Activated naive CD4-positive, alpha-beta T cell treated with anti-CD3 and anti-CD28 coated beads, Interleukin-2, amount 50 U/mL, for 24 hours (primary cell): ENCODE measurements at regions not wholly inside any gene's neighbourhood (a gene's known extent, or its start where the extent isn't known, plus 50 kb on each side); places are given as distances from the start of the nearest gene placed in this dataset.
"Not testable (repeated sequence)": the region's sequence is repeated elsewhere in the genome, so short reads cannot be mapped to it uniquely, and the experiment has no call there.

ENCODE experiments used
- H3K27ac Mint-ChIP-seq: one replicate; pipeline ENCODE4 v1.8.0; 2021; ENCODE audit warnings: mild to moderate bottlenecking, mixed read lengths
- H3K27me3 Mint-ChIP-seq: one replicate; pipeline ENCODE4 v1.8.0; 2021; ENCODE audit warnings: mixed read lengths
- H3K36me3 Mint-ChIP-seq: one replicate; pipeline ENCODE4 v1.8.0; 2021; ENCODE audit warnings: mixed read lengths
- H3K4me1 Mint-ChIP-seq: one replicate; pipeline ENCODE4 v1.8.0; 2021; ENCODE audit warnings: mixed read lengths
- H3K4me3 Mint-ChIP-seq: one replicate; pipeline ENCODE4 v1.8.0; 2021; ENCODE audit warnings: mild to moderate bottlenecking, mixed read lengths
- H3K9me3 Mint-ChIP-seq: one replicate; pipeline ENCODE4 v1.8.0; 2021; ENCODE audit warnings: mixed read lengths

DNA sequence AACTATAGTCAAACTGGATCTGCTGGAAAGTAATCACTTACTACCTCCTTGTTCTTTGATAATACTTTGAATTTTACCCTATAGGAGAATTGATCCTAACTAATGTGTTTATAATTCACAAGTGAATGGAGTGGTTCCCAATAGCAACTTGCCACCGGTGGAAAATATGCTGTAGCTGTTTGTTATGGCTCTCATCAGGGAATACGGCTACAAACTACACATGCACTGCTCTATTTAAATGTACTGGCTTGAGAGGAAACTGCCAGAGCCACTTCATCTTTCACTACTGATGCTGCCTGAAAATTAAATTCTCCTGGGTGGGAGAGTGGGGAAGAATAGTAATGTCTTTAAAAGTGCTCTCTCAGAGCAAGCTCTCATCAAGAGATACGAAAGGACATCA lies 448.5 kb upstream of the GRAMD2B start:
- Mint-ChIP-seq H3K4me3 (no peak overlapping the region), H3K9me3 (no peaks in the 10 kb centered on the region), H3K36me3 (no peaks in the 10 kb centered on the region), H3K4me1 (no peaks in the 10 kb centered on the region), H3K27ac (no peak overlapping the region), H3K27me3 (no peaks in the 10 kb centered on the region)

- H3K9me3 Mint-ChIP-seq = no peaks in the 10 kb centered on the region
- no peaks in the 10 kb centered on the region for H3K27me3 Mint-ChIP-seq
- H3K36me3 Mint-ChIP-seq = no peaks in the 10 kb centered on the region
- no peak overlapping the region for H3K27ac Mint-ChIP-seq
- H3K4me1 Mint-ChIP-seq = no peaks in the 10 kb centered on the region
- H3K4me3 Mint-ChIP-seq = no peak overlapping the region
These were observed 446.7 kb upstream of the GRAMD2B start for GRCh38 chr5:125976421-125977000.

GRCh38 chr5:125978015-125978414 lies 445.2 kb upstream of the GRAMD2B start:
- Mint-ChIP-seq H3K36me3 (no peaks in the 10 kb centered on the region), H3K4me3 (no peak overlapping the region), H3K4me1 (no peaks in the 10 kb centered on the region), H3K9me3 (no peaks in the 10 kb centered on the region), H3K27ac (no peak overlapping the region), H3K27me3 (no peaks in the 10 kb centered on the region)

DNA sequence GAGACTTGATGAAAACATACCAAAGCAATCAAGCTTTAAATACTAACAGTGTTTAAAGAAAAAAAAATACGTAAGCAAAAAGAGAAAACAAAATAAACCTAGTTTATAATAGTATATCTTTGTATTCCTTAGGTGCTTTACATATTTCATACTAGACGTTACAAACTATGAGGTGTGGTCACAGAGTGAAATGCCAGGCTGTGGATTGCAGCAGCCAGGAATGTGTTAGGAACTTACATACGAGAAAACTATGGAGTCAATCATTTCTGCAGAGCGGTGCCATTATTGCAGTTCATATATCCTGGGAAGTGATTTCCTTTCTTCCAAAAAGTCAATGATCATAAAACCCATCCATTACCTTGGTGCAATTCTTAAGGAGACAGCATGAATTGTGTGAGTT lies 443.6 kb upstream of the GRAMD2B start:
- H3K9me3 Mint-ChIP-seq = no peaks in the 10 kb centered on the region
- H3K4me1 Mint-ChIP-seq = no peaks in the 10 kb centered on the region
- H3K27me3 Mint-ChIP-seq = no peaks in the 10 kb centered on the region
- no peak overlapping the region for H3K27ac Mint-ChIP-seq
- H3K4me3 Mint-ChIP-seq = no peak overlapping the region
- no peaks in the 10 kb centered on the region for H3K36me3 Mint-ChIP-seq

- no peaks in the 10 kb centered on the region for H3K36me3 Mint-ChIP-seq
- no peaks in the 10 kb centered on the region for H3K9me3 Mint-ChIP-seq
These were observed 442.2 kb upstream of the GRAMD2B start for GRCh38 chr5:125981016-125981415.

DNA sequence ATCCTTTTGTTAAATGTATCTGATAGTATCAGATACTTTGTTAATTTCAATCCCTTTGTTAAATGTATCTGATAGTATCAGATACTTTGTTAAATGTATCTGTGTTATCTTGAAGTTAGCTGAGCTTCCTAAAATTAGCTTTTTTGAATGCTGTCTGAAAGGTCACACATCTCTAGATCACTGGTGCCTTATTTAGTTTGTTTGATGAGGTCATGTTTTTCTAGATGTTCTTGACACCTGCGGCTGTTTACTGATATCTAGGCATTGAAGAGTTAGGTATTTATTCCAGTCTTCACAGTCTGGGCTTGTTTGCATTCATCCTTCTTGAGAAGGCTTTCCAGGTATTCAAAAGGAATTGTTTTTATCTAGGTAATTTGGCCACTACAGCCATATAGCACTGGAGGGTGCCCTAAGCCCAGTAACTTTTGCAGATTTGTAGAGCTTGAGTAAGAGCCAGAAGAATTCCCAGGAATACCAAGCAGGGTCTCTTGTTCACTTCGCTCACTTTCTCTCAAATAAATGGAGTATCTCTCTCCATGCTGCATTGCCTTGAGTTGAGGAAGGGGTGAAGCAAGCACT lies 435.4 kb upstream of the GRAMD2B start:
- Mint-ChIP-seq H3K9me3 (no peaks in the 10 kb centered on the region), H3K36me3 (no peaks in the 10 kb centered on the region), H3K4me3 (no peak overlapping the region), H3K27me3 (no peaks in the 10 kb centered on the region), H3K27ac (no peak overlapping the region), H3K4me1 (no peaks in the 10 kb centered on the region)

More at GRCh38 chr5:125981016-125981415, 442.2 kb upstream of the GRAMD2B start:
- Mint-ChIP-seq H3K27ac (no peak overlapping the region), H3K27me3 (no peaks in the 10 kb centered on the region), H3K4me1 (no peaks in the 10 kb centered on the region), H3K4me3 (no peak overlapping the region)

DNA sequence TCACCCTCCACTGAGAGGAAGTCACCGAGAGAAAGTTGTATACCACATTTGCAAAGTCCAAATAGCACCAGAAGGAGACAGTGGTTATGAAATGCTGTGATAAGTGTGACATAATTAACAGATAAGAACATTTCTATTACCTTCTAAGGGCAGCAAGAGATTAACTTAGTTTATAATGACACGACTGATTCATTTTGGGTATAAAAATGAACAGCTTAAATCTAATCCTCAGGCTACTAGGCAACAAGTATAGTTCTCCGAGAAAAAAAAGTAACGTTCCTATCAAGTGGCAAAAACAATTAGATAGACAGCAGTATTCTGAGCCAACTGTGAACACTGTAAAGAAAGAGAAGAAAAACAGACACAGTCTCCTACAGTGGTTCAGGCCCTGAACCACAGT lies 431.2 kb upstream of the GRAMD2B start:
- Mint-ChIP-seq H3K4me3 (no peak overlapping the region), H3K9me3 (no peaks in the 10 kb centered on the region), H3K36me3 (no peaks in the 10 kb centered on the region), H3K4me1 (no peaks in the 10 kb centered on the region), H3K27me3 (no peaks in the 10 kb centered on the region), H3K27ac (no peak overlapping the region)

DNA sequence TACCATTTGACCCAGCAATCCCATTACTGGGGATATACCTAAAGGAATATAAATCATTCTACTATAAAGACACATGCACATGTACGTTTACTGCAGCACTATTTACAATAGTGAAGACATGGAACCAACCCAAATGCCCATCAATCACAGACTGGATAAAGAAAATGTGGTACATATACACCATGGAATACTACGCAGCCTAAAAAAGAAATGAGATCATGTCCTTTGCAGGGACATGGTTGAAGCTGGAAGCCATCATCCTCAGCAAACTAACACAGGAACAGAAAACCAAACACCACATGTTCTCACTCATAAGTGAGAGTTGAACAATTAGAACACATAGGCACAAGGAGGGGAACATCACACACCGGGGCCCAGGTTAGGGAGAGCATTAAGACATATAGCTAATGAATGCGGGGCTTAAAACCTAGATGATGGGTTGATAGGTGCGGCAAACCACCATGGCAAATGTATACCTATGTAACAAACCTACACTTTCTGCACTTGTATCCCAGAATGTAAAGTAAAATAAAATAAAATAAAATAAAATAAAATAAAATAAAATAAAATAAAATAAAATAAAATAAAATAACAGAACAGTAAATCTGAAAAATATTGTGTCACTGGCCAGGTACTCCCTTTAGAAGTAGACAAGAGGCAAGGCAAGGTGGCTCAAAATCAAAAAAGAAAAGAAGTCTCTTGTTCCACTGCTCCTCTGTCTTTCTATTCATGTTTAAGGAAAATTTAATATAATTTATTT lies 423.8 kb upstream of the GRAMD2B start:
- H3K27me3 Mint-ChIP-seq = not testable (repeated sequence)

GRCh38 chr5:126000507-126000906 lies 422.7 kb upstream of the GRAMD2B start:
- Mint-ChIP-seq H3K4me1 (no peaks in the 10 kb centered on the region), H3K9me3 (no peaks in the 10 kb centered on the region), H3K27ac (no peak overlapping the region), H3K36me3 (no peaks in the 10 kb centered on the region), H3K27me3 (no peaks in the 10 kb centered on the region), H3K4me3 (no peak overlapping the region)

More for the DNA sequence above, 423.8 kb upstream of the GRAMD2B start:
- H3K9me3 Mint-ChIP-seq, H3K27ac Mint-ChIP-seq, H3K4me3 Mint-ChIP-seq, H3K36me3 Mint-ChIP-seq, H3K4me1 Mint-ChIP-seq: not testable (repeated sequence)

- Mint-ChIP-seq H3K4me1 (no peaks in the 10 kb centered on the region), H3K27ac (no peak overlapping the region), H3K27me3 (no peaks in the 10 kb centered on the region), H3K36me3 (no peaks in the 10 kb centered on the region), H3K9me3 (no peaks in the 10 kb centered on the region), H3K4me3 (no peak overlapping the region)
These were observed 420.8 kb upstream of the GRAMD2B start for GRCh38 chr5:126002222-126002897.

DNA sequence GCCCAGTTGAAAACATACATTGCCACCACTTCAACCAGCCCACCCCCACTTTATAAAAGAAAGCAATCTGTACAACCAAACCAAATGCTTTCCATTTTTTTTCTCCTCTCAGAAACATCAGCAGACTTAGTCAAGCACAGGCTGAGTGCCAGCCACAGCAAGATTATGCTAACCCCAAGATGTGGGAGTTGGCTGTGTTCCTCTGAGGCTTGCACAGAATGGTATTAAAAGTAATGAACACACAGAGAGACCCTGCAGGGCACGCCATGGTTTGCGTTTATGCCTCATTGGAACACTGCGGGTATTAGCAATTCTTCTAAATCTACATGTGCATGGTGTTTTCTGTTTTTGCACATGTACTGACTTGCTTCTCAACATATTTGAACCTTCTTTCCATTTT lies 419.9 kb upstream of the GRAMD2B start:
- Mint-ChIP-seq H3K4me1 (no peaks in the 10 kb centered on the region), H3K4me3 (no peak overlapping the region)

DNA sequence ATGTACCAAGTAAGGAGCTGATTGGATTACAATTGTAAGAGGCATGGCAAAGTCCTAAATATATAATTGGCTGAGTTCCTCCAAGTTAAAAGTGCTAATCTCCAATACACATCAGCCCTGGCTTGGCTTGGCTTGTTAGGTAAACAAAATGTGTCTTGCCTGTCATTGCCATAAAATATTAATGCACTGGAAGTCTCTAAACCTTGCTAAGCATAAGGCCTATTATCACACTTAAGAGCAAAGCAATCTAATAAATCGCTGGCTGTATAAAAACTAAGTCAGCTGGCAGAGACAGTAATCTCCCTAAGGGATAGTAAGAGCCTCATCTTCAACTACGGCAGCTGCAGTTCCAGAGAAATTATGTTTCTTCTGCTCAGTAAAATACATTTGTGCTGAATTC lies 418.6 kb upstream of the GRAMD2B start:
- no peaks in the 10 kb centered on the region for H3K27me3 Mint-ChIP-seq
- no peak overlapping the region for H3K27ac Mint-ChIP-seq
- no peaks in the 10 kb centered on the region for H3K4me1 Mint-ChIP-seq
- no peaks in the 10 kb centered on the region for H3K36me3 Mint-ChIP-seq
- peaks cover 9% of the 10 kb centered on the region for H3K9me3 Mint-ChIP-seq
- no peak overlapping the region for H3K4me3 Mint-ChIP-seq

More for the DNA sequence above, 419.9 kb upstream of the GRAMD2B start:
- no peaks in the 10 kb centered on the region for H3K27me3 Mint-ChIP-seq
- no peaks in the 10 kb centered on the region for H3K36me3 Mint-ChIP-seq
- H3K27ac Mint-ChIP-seq = no peak overlapping the region
- H3K9me3 Mint-ChIP-seq = peaks cover 7% of the 10 kb centered on the region

- no peaks in the 10 kb centered on the region for H3K4me1 Mint-ChIP-seq
These were observed 415.4 kb upstream of the GRAMD2B start for GRCh38 chr5:126007841-126008240.

GRCh38 chr5:126009566-126009965 lies 413.6 kb upstream of the GRAMD2B start:
- no peaks in the 10 kb centered on the region for H3K27me3 Mint-ChIP-seq
- no peak overlapping the region for H3K27ac Mint-ChIP-seq
- H3K4me3 Mint-ChIP-seq = no peak overlapping the region
- no peaks in the 10 kb centered on the region for H3K36me3 Mint-ChIP-seq
- peaks cover 11% of the 10 kb centered on the region for H3K9me3 Mint-ChIP-seq
- H3K4me1 Mint-ChIP-seq = no peaks in the 10 kb centered on the region

More at GRCh38 chr5:126007841-126008240, 415.4 kb upstream of the GRAMD2B start:
- Mint-ChIP-seq H3K27ac (no peak overlapping the region), H3K4me3 (no peak overlapping the region), H3K36me3 (no peaks in the 10 kb centered on the region), H3K27me3 (no peaks in the 10 kb centered on the region), H3K9me3 (peaks cover 11% of the 10 kb centered on the region)

DNA sequence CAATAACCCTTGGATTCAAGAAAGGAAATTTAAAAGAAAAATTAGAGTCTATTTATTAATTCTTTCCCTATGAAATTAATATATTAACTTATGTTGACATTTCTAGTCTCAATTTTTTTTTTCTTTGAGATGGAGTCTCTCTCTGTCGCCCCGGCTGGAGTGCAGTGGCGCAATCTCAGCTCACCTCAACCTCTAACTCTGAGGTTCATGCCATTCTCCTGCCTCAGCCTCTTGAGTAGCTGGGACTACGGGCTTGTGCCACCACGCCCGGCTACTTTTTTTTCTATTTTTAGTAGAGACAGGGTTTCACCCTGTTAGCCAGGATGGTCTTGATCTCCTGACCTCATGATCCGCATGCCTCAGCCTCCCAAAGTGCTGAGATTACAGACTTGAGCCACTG lies 411.7 kb upstream of the GRAMD2B start:
- not testable (repeated sequence) for H3K27ac Mint-ChIP-seq, H3K4me1 Mint-ChIP-seq
- H3K9me3 Mint-ChIP-seq = peaks cover 11% of the 10 kb centered on the region

GRCh38 chr5:126014676-126015075 lies 408.5 kb upstream of the GRAMD2B start:
- H3K4me3 Mint-ChIP-seq = no peak overlapping the region
- H3K27ac Mint-ChIP-seq = no peak overlapping the region
- H3K27me3 Mint-ChIP-seq = no peaks in the 10 kb centered on the region
- peaks cover 2% of the 10 kb centered on the region for H3K9me3 Mint-ChIP-seq
- no peaks in the 10 kb centered on the region for H3K4me1 Mint-ChIP-seq
- no peaks in the 10 kb centered on the region for H3K36me3 Mint-ChIP-seq

More for the DNA sequence above, 411.7 kb upstream of the GRAMD2B start:
- not testable (repeated sequence) for H3K36me3 Mint-ChIP-seq, H3K27me3 Mint-ChIP-seq, H3K4me3 Mint-ChIP-seq
